OCI-LY1 (cell line): ENCODE measurements at regions not wholly inside any gene's neighbourhood (a gene's known extent, or its start where the extent isn't known, plus 50 kb on each side); places are given as distances from the start of the nearest gene placed in this dataset.

Experiments used
- H2AFZ ChIP-seq: fragments of 200-600 bp; sonication (generic), shearing (Covaris generic); 2 replicates; pipeline ENCODE4 v1.6.0; 2014; ENCODE audit warnings: antibody characterized with exemption, mild to moderate bottlenecking, low read length
- H3F3A ChIP-seq: fragments of 200-600 bp; sonication (generic), shearing (Covaris generic); 2 replicates; pipeline ENCODE4 v1.6.0; 2014; ENCODE audit warnings: mild to moderate bottlenecking, antibody characterized with exemption, low read length, moderate library complexity; ENCODE audit not compliant: insufficient read depth
- H3K27ac ChIP-seq: fragments of 200-600 bp; sonication (generic); 2 replicates; pipeline ENCODE4 v1.5.1; 2014; ENCODE audit warnings: low read length, mixed run types, mild to moderate bottlenecking, low read depth; ENCODE audit not compliant: poor library complexity, severe bottlenecking
- H3K27me3 ChIP-seq: fragments of 200-600 bp; sonication (generic); 2 replicates; pipeline ENCODE4 v1.6.0; 2014; ENCODE audit warnings: antibody characterized with exemption, mild to moderate bottlenecking, low read length, moderate library complexity; ENCODE audit not compliant: insufficient read depth
- H3K36me3 ChIP-seq: fragments of 200-600 bp; sonication (generic); 2 replicates; pipeline ENCODE4 v1.6.1; 2014; ENCODE audit warnings: mild to moderate bottlenecking, antibody characterized with exemption, low read length, moderate library complexity, mixed read lengths; ENCODE audit not compliant: insufficient read depth
- H3K4me1 ChIP-seq: fragments of 200-600 bp; sonication (generic); 2 replicates; pipeline ENCODE4 v1.5.1; 2014; ENCODE audit warnings: mild to moderate bottlenecking, low read length, moderate library complexity; ENCODE audit not compliant: insufficient read depth, severe bottlenecking
- H3K4me2 ChIP-seq: fragments of 200-600 bp; sonication (generic), shearing (Covaris generic); 2 replicates; pipeline ENCODE4 v1.6.1; 2014; ENCODE audit warnings: low read length
- H3K4me3 ChIP-seq: fragments of 200-600 bp; sonication (generic); 2 replicates; pipeline ENCODE4 v1.5.1; 2014; ENCODE audit warnings: low read length, low read depth, mild to moderate bottlenecking, mixed read lengths; ENCODE audit not compliant: poor library complexity, severe bottlenecking
- H3K79me2 ChIP-seq: fragments of 200-600 bp; shearing (Covaris generic); 2 replicates; pipeline ENCODE4 v1.6.1; 2016; ENCODE audit warnings: mixed run types, low read length, mixed read lengths; ENCODE audit not compliant: insufficient read depth
- H3K9ac ChIP-seq: fragments of 200-600 bp; sonication (generic), shearing (Covaris generic); 2 replicates; pipeline ENCODE4 v1.6.1; 2014; ENCODE audit warnings: mild to moderate bottlenecking, low read length, mixed read lengths
- H3K9me2 ChIP-seq: fragments of 200-600 bp; sonication (generic), shearing (Covaris generic); 2 replicates; pipeline ENCODE4 v1.6.1; 2014; ENCODE audit warnings: low read depth, mild to moderate bottlenecking, low read length, mixed read lengths
- H3K9me3 ChIP-seq: fragments of 200-600 bp; shearing (Covaris generic); 2 replicates; pipeline ENCODE4 v1.6.1; 2014; ENCODE audit warnings: low read length, mixed read lengths
- H4K20me1 ChIP-seq: fragments of 200-600 bp; sonication (generic), shearing (Covaris generic); 2 replicates; pipeline ENCODE4 v1.6.0; 2016; ENCODE audit warnings: mild to moderate bottlenecking, low read length; ENCODE audit not compliant: insufficient read depth
- CTCF ChIP-seq: fragments of 200-600 bp; sonication (generic), shearing (Covaris generic); IDR thresholded peaks from 2 replicates; pipeline ENCODE4 v1.5.1; 2017; ENCODE audit warnings: mild to moderate bottlenecking, antibody characterized with exemption, low read length, moderate library complexity, mixed read lengths
- EZH2 ChIP-seq: fragments of 200-600 bp; sonication (generic), shearing (Covaris generic); IDR thresholded peaks from 2 replicates; pipeline ENCODE4 v1.8.0; 2017; ENCODE audit warnings: borderline replicate concordance, mixed run types, mild to moderate bottlenecking, antibody characterized with exemption, low read length, moderate library complexity, mixed read lengths

GRCh38 chrX:25154168-25154567 lies 138.4 kb upstream of the ARX start:
- Histone ChIP-seq H3F3A (no peaks in the 10 kb centered on the region), H4K20me1 (no peaks in the 10 kb centered on the region), H3K4me2 (no peak overlapping the region), H3K9ac (no peak overlapping the region), H3K4me3 (no peak overlapping the region), H3K36me3 (no peaks in the 10 kb centered on the region), H3K4me1 (no peaks in the 10 kb centered on the region), H3K27ac (no peak overlapping the region), H3K9me2 (no peaks in the 10 kb centered on the region), H3K27me3 (no peaks in the 10 kb centered on the region), H3K9me3 (no peaks in the 10 kb centered on the region), H3K79me2 (no peaks in the 10 kb centered on the region), H2AFZ (no peak overlapping the region)
- TF ChIP-seq EZH2 = no peak
- no peak for TF ChIP-seq CTCF

- Histone ChIP-seq H3K36me3 (no peaks in the 10 kb centered on the region), H3K4me3 (no peak overlapping the region), H2AFZ (no peak overlapping the region), H3K4me1 (no peaks in the 10 kb centered on the region), H3K27ac (no peak overlapping the region), H3K79me2 (no peaks in the 10 kb centered on the region), H3K9me2 (no peaks in the 10 kb centered on the region), H3K4me2 (no peak overlapping the region), H3K9me3 (no peaks in the 10 kb centered on the region), H4K20me1 (no peaks in the 10 kb centered on the region), H3K9ac (no peak overlapping the region), H3F3A (no peaks in the 10 kb centered on the region), H3K27me3 (no peaks in the 10 kb centered on the region)
- TF ChIP-seq CTCF (no peak), EZH2 (no peak)
Measured at GRCh38 chrX:25151749-25152148, 136.0 kb upstream of the ARX start.

GRCh38 chrX:25144043-25144940 lies 128.5 kb upstream of the ARX start:
- H3K4me2 ChIP-seq = no peak overlapping the region
- H3K79me2 ChIP-seq = no peaks in the 10 kb centered on the region
- no peak overlapping the region for H3K27ac ChIP-seq
- H3K4me1 ChIP-seq = no peaks in the 10 kb centered on the region
- no peaks in the 10 kb centered on the region for H3K27me3 ChIP-seq
- H3K9ac ChIP-seq = no peak overlapping the region
- no peaks in the 10 kb centered on the region for H3F3A ChIP-seq
- H4K20me1 ChIP-seq = no peaks in the 10 kb centered on the region
- no peak for TF ChIP-seq EZH2
- TF ChIP-seq CTCF = peak; percentile 64
- no peaks in the 10 kb centered on the region for H3K9me2 ChIP-seq
- no peaks in the 10 kb centered on the region for H3K9me3 ChIP-seq
- H3K4me3 ChIP-seq = no peak overlapping the region
- no peak overlapping the region for H2AFZ ChIP-seq
- no peaks in the 10 kb centered on the region for H3K36me3 ChIP-seq
